ENCODE measurements at regions not wholly inside any gene's neighbourhood (a gene's known extent, or its start where the extent isn't known, plus 50 kb on each side); places are given as distances from the start of the nearest gene placed in this dataset.

GRCh38 chr6:102986086-102986485 is 1592.6 kb downstream of the GRIK2 start:
- no peak overlapping the region for H3K4me3 ChIP-seq
- H3K9me3 ChIP-seq (replicated peaks in 1 of 3), result no peaks in the 10 kb centered on the region
- H3K27ac ChIP-seq, result no peak overlapping the region
- no peak for DNase-seq
- intact Hi-C loops (cut with DNase I), result no loop called here
- H3K27me3 ChIP-seq, result no peaks in the 10 kb centered on the region
- no peaks in the 10 kb centered on the region for H3K4me1 ChIP-seq (replicated peaks in 1 of 2)
- no peaks in the 10 kb centered on the region for H3K36me3 ChIP-seq (replicated peaks in 1 of 2)
- TF ChIP-seq POLR2A (IDR thresholded peaks at IDR 0.05) (no peak), CTCF (IDR thresholded peaks at IDR 0.05) (no peak)

- H3K4me1 ChIP-seq (replicated peaks in 1 of 2), result no peaks in the 10 kb centered on the region
- H3K27me3 ChIP-seq, result no peaks in the 10 kb centered on the region
- no peaks in the 10 kb centered on the region for H3K36me3 ChIP-seq (replicated peaks in 1 of 2)
- H3K4me3 ChIP-seq, result no peak overlapping the region
- no peak for TF ChIP-seq POLR2A (IDR thresholded peaks at IDR 0.05)
- no peak for TF ChIP-seq CTCF (IDR thresholded peaks at IDR 0.05)
- no peak for DNase-seq
- 57 to 85% (median 74%) methylated on average over 1 of the region's 1 CpG for WGBS, 4 donors
- H3K27ac ChIP-seq, result no peak overlapping the region
- no peaks in the 10 kb centered on the region for H3K9me3 ChIP-seq (replicated peaks in 1 of 3)
- intact Hi-C loops (cut with DNase I), result no loop called here
Measured at GRCh38 chr6:102984357-102984756, 1590.8 kb downstream of the GRIK2 start.

GRCh38 chr6:102981490-102982015 is 1588.0 kb downstream of the GRIK2 start:
- intact Hi-C loops (cut with DNase I), result no loop called here
- DNase-seq, result no peak
- H3K9me3 ChIP-seq (replicated peaks in 1 of 3), result no peaks in the 10 kb centered on the region
- no peak overlapping the region for H3K4me3 ChIP-seq
- H3K27me3 ChIP-seq, result no peaks in the 10 kb centered on the region
- H3K4me1 ChIP-seq (replicated peaks in 1 of 2), result no peaks in the 10 kb centered on the region
- TF ChIP-seq CTCF (IDR thresholded peaks at IDR 0.05) (no peak), POLR2A (IDR thresholded peaks at IDR 0.05) (no peak)
- H3K27ac ChIP-seq, result no peak overlapping the region
- no peaks in the 10 kb centered on the region for H3K36me3 ChIP-seq (replicated peaks in 1 of 2)
- WGBS, 4 donors, result 40 to 55% (median 51%) methylated on average over 2 of the region's 2 CpGs

GRCh38 chr6:102980951-102981350 is 1587.4 kb downstream of the GRIK2 start:
- 67 to 83% (median 70%) methylated on average over 1 of the region's 1 CpG for WGBS, 4 donors
- no peaks in the 10 kb centered on the region for H3K27me3 ChIP-seq
- no peak overlapping the region for H3K4me3 ChIP-seq
- no peaks in the 10 kb centered on the region for H3K36me3 ChIP-seq (replicated peaks in 1 of 2)
- H3K9me3 ChIP-seq (replicated peaks in 1 of 3), result no peaks in the 10 kb centered on the region
- no peak overlapping the region for H3K27ac ChIP-seq
- no peaks in the 10 kb centered on the region for H3K4me1 ChIP-seq (replicated peaks in 1 of 2)
- TF ChIP-seq CTCF (IDR thresholded peaks at IDR 0.05) (no peak), POLR2A (IDR thresholded peaks at IDR 0.05) (no peak)
- intact Hi-C loops (cut with DNase I), result no loop called here
- no peak for DNase-seq
